Dedifferentiated amniotic fluid mesenchymal stem cell (primary cell): ENCODE measurements at regions not wholly inside any gene's neighbourhood (a gene's known extent, or its start where the extent isn't known, plus 50 kb on each side); places are given as distances from the start of the nearest gene placed in this dataset.

Source experiments
- DNase-seq: peaks from one replicate; pipeline ENCODE4 v3.0.0-alpha.2; 2016; ENCODE audit errors: extremely low spot score

- DNase-seq = no peak
These were observed 56.0 kb upstream of the PIK3CG start for GRCh38 chr7:106808967-106809635.

- DNase-seq = no peak
These were observed 53.6 kb upstream of the PIK3CG start for GRCh38 chr7:106811472-106811871.

- no peak for DNase-seq
These were observed 52.9 kb upstream of the PIK3CG start for GRCh38 chr7:106812027-106812643.

DNA sequence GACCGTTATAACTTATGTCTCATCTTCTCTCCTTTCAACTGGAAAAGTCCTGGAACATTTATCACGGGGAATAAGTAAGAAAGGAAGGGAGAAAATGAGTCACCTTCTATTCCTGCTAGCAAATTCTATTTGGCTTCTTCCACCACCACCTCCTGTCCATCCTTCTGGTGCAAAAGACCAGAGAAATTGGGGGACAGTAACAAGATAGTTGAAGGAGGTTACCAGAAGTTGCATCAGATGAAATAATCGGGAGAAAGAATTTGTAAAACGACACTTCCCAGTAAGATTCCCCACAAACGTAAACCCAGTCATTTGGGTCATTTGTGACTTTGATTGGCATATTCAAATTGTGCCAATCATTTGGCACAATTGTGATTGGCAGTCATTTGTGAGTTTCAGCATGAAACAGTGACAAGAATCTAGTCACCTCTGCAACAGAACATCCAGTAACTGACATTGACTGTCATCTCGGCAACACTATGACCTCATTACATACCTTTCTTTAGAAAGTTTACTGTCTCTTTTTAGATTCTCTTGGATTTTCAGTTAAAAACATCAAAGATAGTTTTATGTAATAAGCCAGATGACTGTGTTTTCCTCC is 51.3 kb upstream of the PIK3CG start:
- DNase-seq = peak; percentile 17

DNA sequence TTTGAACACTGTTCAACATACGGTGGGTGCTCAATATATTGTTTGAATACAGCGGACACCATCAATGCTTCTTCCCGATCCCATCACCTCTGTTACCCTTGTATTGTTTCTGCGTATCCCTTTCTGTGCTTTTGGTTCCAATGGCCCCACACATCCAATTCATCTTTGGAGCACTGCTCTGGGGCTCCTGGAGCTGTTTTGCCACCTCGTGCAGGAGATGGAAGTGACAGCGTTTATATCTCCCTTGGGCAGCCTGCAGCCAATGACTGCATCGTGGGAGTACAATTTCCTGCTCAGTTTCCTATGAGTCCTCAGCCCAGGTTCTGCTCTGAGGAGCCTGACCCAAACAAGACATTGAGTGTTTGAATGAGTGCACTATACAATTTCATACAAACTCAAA is 50.2 kb upstream of the PIK3CG start:
- DNase-seq = no peak
